K562 (cell line): ENCODE measurements at regions not wholly inside any gene's neighbourhood (a gene's known extent, or its start where the extent isn't known, plus 50 kb on each side); places are given as distances from the start of the nearest gene placed in this dataset.

ENCODE experiments used
- ATAC-seq: fragments of 200-7000 bp; cut with Tn5 transposase; 3 replicates; pipeline ENCODE4 v1.9.1; 2020; ENCODE audit warnings: moderate library complexity
- BruUV-seq: library from RNA; stranded (reverse); fragments of 400-500 nt; replicated peaks from 2 replicates; lab custom pipeline; 2021; lab: Mats Ljungman, UMichigan
- CTCF ChIA-PET: fragments of 300-600 bp; formaldehyde crosslinking; extraction: SDS; loops from one replicate; lab custom pipeline; 2021; ENCODE audit warnings: low intra/inter-chr PET ratio; lab: Yijun Ruan, JAX
- POLR2A ChIA-PET: fragments of 300-600, 350-650 bp; sonication (Branson Sonifier 250); formaldehyde crosslinking; extraction: SDS; loops from one replicate; lab custom pipeline; 2021; ENCODE audit warnings: antibody characterized with exemption, inconsistent platforms; lab: Yijun Ruan, JAX
- DNase-seq, 4 experiments: peaks; one replicate each; pipeline versions ENCODE4 v3.0.0 to v3.0.0-alpha.2; 2011 to 2018; ENCODE audit warnings: low spot score in 3 of 4, mixed read lengths in 3 of 4; ENCODE audit errors: extremely low read depth in 1 of 4
- FAIRE-seq: peaks from 2 replicates; lab custom pipeline; 2011; peaks lifted over from hg19 to GRCh38; lab: Jason Lieb, UNC
- H2AFZ ChIP-seq: 2 replicates; pipeline ENCODE4 v1.6.0; 2011; ENCODE audit warnings: low read depth, low read length, control low read depth, inconsistent platforms
- H3K27ac ChIP-seq: fragments of 200-600 bp; 3 replicates; pipeline ENCODE4 v1.8.0; 2011; ENCODE audit warnings: low read depth, mild to moderate bottlenecking, control low read depth, inconsistent platforms, low read length, moderate library complexity, mixed read lengths; ENCODE audit errors: extremely low read depth
- H3K27me3 ChIP-seq, 2 experiments: fragments of 300-600 bp in 1 of 2; 2 replicates in 1 of 2; 3 replicates in 1 of 2; pipeline versions ENCODE4 v1.6.0 to v1.8.0; 2011; ENCODE audit warnings: inconsistent platforms in 2 of 2, low read length in 2 of 2, mild to moderate bottlenecking in 1 of 2, mixed read lengths in 1 of 2, moderate library complexity in 1 of 2; ENCODE audit not compliant: control insufficient read depth in 2 of 2, insufficient read depth in 2 of 2
- H3K36me3 ChIP-seq: fragments of 300-600 bp; 3 replicates; pipeline ENCODE4 v1.8.0; 2011; ENCODE audit warnings: mild to moderate bottlenecking, low read length, inconsistent platforms; ENCODE audit not compliant: control insufficient read depth, insufficient read depth
- H3K4me1 ChIP-seq, 2 experiments: fragments of 200-600 bp in 1 of 2; replicated peaks in 1 of 2; 2 replicates in 1 of 2; 3 replicates in 1 of 2; pipeline versions ENCODE4 v1.5.1 to v1.8.0; 2011; ENCODE audit warnings: inconsistent platforms in 2 of 2, low read length in 2 of 2, mild to moderate bottlenecking in 1 of 2, mixed read lengths in 1 of 2, moderate library complexity in 1 of 2; ENCODE audit not compliant: control insufficient read depth in 2 of 2, insufficient read depth in 2 of 2
- H3K4me2 ChIP-seq: 2 replicates; pipeline ENCODE4 v1.6.1; 2011; ENCODE audit warnings: low read length, control low read depth, inconsistent platforms, mixed read lengths; ENCODE audit not compliant: insufficient read depth
- H3K4me3 ChIP-seq: fragments of 200-600 bp; sonication (generic), shearing (Covaris generic); 2 replicates; pipeline ENCODE4 v1.5.1; 2016; ENCODE audit warnings: control low read depth, inconsistent platforms
- H3K79me2 ChIP-seq: fragments of 200-600 bp; 3 replicates; pipeline ENCODE4 v1.8.0; 2011; ENCODE audit warnings: low read length, inconsistent platforms; ENCODE audit not compliant: control insufficient read depth, insufficient read depth
- H3K9ac ChIP-seq, 2 experiments: 2 replicates each; pipeline versions ENCODE4 v1.6.0 to v1.6.1; 2011; ENCODE audit warnings: low read depth in 2 of 2, low read length in 2 of 2, control low read depth in 1 of 2, inconsistent platforms in 1 of 2, mild to moderate bottlenecking in 1 of 2, mixed read lengths in 1 of 2; ENCODE audit not compliant: insufficient read depth in 1 of 2
- H3K9me1 ChIP-seq: one replicate; pipeline ENCODE4 v1.6.0; 2011; ENCODE audit warnings: inconsistent platforms, mild to moderate bottlenecking, low read length, moderate library complexity; ENCODE audit not compliant: control insufficient read depth, insufficient read depth
- H3K9me3 ChIP-seq: replicated peaks from 2 replicates; pipeline ENCODE4 v1.5.1; 2011; ENCODE audit warnings: low read depth, low read length, inconsistent platforms; ENCODE audit not compliant: control insufficient read depth, insufficient read depth
- H4K20me1 ChIP-seq: replicated peaks from 2 replicates; pipeline ENCODE4 v1.6.1; 2011; ENCODE audit warnings: low read length, inconsistent platforms, mixed read lengths; ENCODE audit not compliant: control insufficient read depth, insufficient read depth
- CEBPB ChIP-seq: fragments of 450-650 bp; IDR thresholded peaks from 2 replicates; pipeline ENCODE4 v1.6.1; 2016; ENCODE audit warnings: missing genetic modification characterization, missing compliant biosample characterization
- FOXP1 ChIP-seq: sonication (generic); formaldehyde crosslinking; IDR thresholded peaks from 2 replicates; pipeline ENCODE4 v1.8.0; 2022; ENCODE audit warnings: mild to moderate bottlenecking, missing genetic modification reagents
- HCFC1 ChIP-seq: IDR thresholded peaks from 2 replicates; pipeline ENCODE4 v1.6.1; 2012; ENCODE audit warnings: low read depth, low read length, improper control_type of control experiment
- JUND ChIP-seq, 2 experiments: IDR thresholded peaks; 2 replicates in 1 of 2; 3 replicates in 1 of 2; pipeline ENCODE4 v1.6.1; 2011; ENCODE audit warnings: borderline replicate concordance in 2 of 2, low read depth in 2 of 2, low read length in 2 of 2, improper control_type of control experiment in 1 of 2, missing biosample characterization in 1 of 2, missing genetic modification characterization in 1 of 2, missing genetic modification reagents in 1 of 2
- MEIS2 ChIP-seq: fragments of 450-650 bp; IDR thresholded peaks from 2 replicates; pipeline ENCODE4 v1.6.1; 2014; ENCODE audit warnings: mild to moderate bottlenecking; ENCODE audit not compliant: partially characterized antibody
- PBX2 ChIP-seq, 2 experiments: IDR thresholded peaks in 1 of 2; conservative IDR thresholded peaks in 1 of 2; 2 replicates each; pipeline ENCODE4 v1.6.1; 2016; ENCODE audit warnings: low read depth in 2 of 2, mild to moderate bottlenecking in 1 of 2, missing compliant biosample characterization in 1 of 2, missing genetic modification characterization in 1 of 2, moderate library complexity in 1 of 2
- SPI1 ChIP-seq: IDR thresholded peaks from 2 replicates; pipeline ENCODE4 v1.6.1; 2011; ENCODE audit warnings: low read depth, low read length, control low read depth, borderline replicate concordance
- ZZZ3 ChIP-seq: fragments of 450-650 bp; IDR thresholded peaks from 2 replicates; pipeline ENCODE4 v1.6.1; 2016; ENCODE audit warnings: antibody characterized with exemption, mild to moderate bottlenecking, moderate library complexity
- WGBS: fragments of 100-300 bp; shearing (Covaris generic); methylation state at CpG from one replicate; pipeline ENCODE4 v1.1.6; 2016; ENCODE audit warnings: low coverage, mixed read lengths; ENCODE audit not compliant: insufficient coverage; ENCODE audit errors: missing lambda C conversion rate; 5-methylcytosine and 5-hydroxymethylcytosine counted together
- in situ Hi-C: fragments of 300-500 bp; cut with MboI; formaldehyde crosslinking; loops from 4 replicates; pipeline ENCODE4 v1.15.0; 2018; ENCODE audit warnings: inconsistent platforms, mixed read lengths
- intact Hi-C: fragments of 100-400 bp; cut with micrococcal nuclease; formaldehyde crosslinking; loops from 2 replicates; pipeline ENCODE4 v1.14.2; 2022
- TF ChIP-seq, protein P1 (sequence below): fragments of 450-650 bp; IDR thresholded peaks from 2 replicates; pipeline ENCODE4 v1.6.1; 2016; ENCODE audit warnings: missing biosample characterization, missing genetic modification characterization
- TF ChIP-seq, protein P2 (sequence below): fragments of 450-650 bp; IDR thresholded peaks from 2 replicates; pipeline ENCODE4 v1.6.1; 2016

- intact Hi-C loops, result no loop called here
- DNase-seq (no peak), FAIRE-seq (no peak), ATAC-seq (no peak; the same call in 2 of the 3 replicates)
- H3K36me3 ChIP-seq, result no peaks in the 10 kb centered on the region
- ChIA-PET POLR2A (interaction anchor here (0.5 to 1.6 kb wide), 4 partner anchors 15 to 311 kb away, joined by 3 to 4 read pairs (median 3); no protein-coding TSS in a partner anchor), CTCF (no interaction called here)
- WGBS, result 4% methylated on average over 10 of the region's 10 CpGs
- no peak overlapping the region for H3K4me3 ChIP-seq
- no peak overlapping the region for H3K4me2 ChIP-seq
- H3K27me3 ChIP-seq, result peaks cover 6 to 14% of the 10 kb centered on the region in 2 experiments; a peak in 4 of 5 replicates
- no peaks in the 10 kb centered on the region for H4K20me1 ChIP-seq
- H3K9me3 ChIP-seq, result no peaks in the 10 kb centered on the region
- H3K4me1 ChIP-seq, result no peaks in the 10 kb centered on the region
- no peak overlapping the region for H3K9ac ChIP-seq
- TF ChIP-seq, protein P1, sequence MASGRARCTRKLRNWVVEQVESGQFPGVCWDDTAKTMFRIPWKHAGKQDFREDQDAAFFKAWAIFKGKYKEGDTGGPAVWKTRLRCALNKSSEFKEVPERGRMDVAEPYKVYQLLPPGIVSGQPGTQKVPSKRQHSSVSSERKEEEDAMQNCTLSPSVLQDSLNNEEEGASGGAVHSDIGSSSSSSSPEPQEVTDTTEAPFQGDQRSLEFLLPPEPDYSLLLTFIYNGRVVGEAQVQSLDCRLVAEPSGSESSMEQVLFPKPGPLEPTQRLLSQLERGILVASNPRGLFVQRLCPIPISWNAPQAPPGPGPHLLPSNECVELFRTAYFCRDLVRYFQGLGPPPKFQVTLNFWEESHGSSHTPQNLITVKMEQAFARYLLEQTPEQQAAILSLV (tag), result no peak
- TF ChIP-seq SPI1, result peak; percentile 70
- no peak for TF ChIP-seq CEBPB (tag)
- TF ChIP-seq MEIS2, result peak; percentile 83
- no peak for TF ChIP-seq FOXP1
- TF ChIP-seq, protein P2, sequence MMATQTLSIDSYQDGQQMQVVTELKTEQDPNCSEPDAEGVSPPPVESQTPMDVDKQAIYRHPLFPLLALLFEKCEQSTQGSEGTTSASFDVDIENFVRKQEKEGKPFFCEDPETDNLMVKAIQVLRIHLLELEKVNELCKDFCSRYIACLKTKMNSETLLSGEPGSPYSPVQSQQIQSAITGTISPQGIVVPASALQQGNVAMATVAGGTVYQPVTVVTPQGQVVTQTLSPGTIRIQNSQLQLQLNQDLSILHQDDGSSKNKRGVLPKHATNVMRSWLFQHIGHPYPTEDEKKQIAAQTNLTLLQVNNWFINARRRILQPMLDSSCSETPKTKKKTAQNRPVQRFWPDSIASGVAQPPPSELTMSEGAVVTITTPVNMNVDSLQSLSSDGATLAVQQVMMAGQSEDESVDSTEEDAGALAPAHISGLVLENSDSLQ, result 0 out of 2 replicates have a peak, but pooled peaks have one; percentile 8
- TF ChIP-seq JUND (IDR thresholded peaks at IDR 0.05; ENCODE audit: borderline replicate concordance, low read depth, low read length), result no peak
- no peak for TF ChIP-seq JUND (tag; IDR thresholded peaks at IDR 0.05; ENCODE audit: borderline replicate concordance, low read depth, low read length)
- TF ChIP-seq ZZZ3, result no peak
- no peak for TF ChIP-seq PBX2 (CRISPR knock-in tag; IDR thresholded peaks at IDR 0.05; ENCODE audit: low read depth)
- peak; percentile 76 for TF ChIP-seq PBX2 (tag; conservative IDR thresholded peaks at IDR 0.05; ENCODE audit: low read depth)
- TF ChIP-seq HCFC1, result no peak
- H2AFZ ChIP-seq, result no peak overlapping the region
- H3K27ac ChIP-seq, result no peak overlapping the region
- in situ Hi-C loops, result no loop called here
- no peaks in the 10 kb centered on the region for H3K9me1 ChIP-seq
- H3K79me2 ChIP-seq, result no peaks in the 10 kb centered on the region
- no TSS peak for BruUV-seq
These were observed 173.1 kb upstream of the GALNT2 start for GRCh38 chr1:229893762-229894444.
